Neural progenitor cell (in vitro differentiated cells): ENCODE measurements at regions not wholly inside any gene's neighbourhood (a gene's known extent, or its start where the extent isn't known, plus 50 kb on each side); places are given as distances from the start of the nearest gene placed in this dataset.

Experiments used
- DNase-seq: peaks from one replicate; pipeline ENCODE4 v3.0.0-alpha.2; 2016; ENCODE audit warnings: low spot score
- H2AFZ ChIP-seq: fragments of 200-600 bp; sonication (generic); replicated peaks from 2 replicates; pipeline ENCODE4 v1.6.1; 2016; ENCODE audit warnings: antibody characterized with exemption
- H3F3A ChIP-seq: fragments of 200-600 bp; sonication (generic); 2 replicates; pipeline ENCODE4 v1.6.1; 2016; ENCODE audit warnings: antibody characterized with exemption, low read depth
- H3K27ac ChIP-seq: fragments of 200-600 bp; sonication (generic); 2 replicates; pipeline ENCODE4 v1.5.1; 2016; ENCODE audit warnings: mild to moderate bottlenecking
- H3K27me3 ChIP-seq: fragments of 200-600 bp; sonication (generic); 2 replicates; pipeline ENCODE4 v1.6.1; 2016; ENCODE audit warnings: mild to moderate bottlenecking, moderate library complexity
- H3K36me3 ChIP-seq: fragments of 200-600 bp; sonication (generic); 2 replicates; pipeline ENCODE4 v1.5.1; 2016
- H3K4me1 ChIP-seq: fragments of 200-600 bp; sonication (generic); 2 replicates; pipeline ENCODE4 v1.6.1; 2016; ENCODE audit warnings: mixed run types
- H3K4me2 ChIP-seq: fragments of 200-600 bp; sonication (generic); 2 replicates; pipeline ENCODE4 v1.6.1; 2016
- H3K4me3 ChIP-seq: fragments of 200-600 bp; sonication (generic); 2 replicates; pipeline ENCODE4 v1.5.1; 2016
- H3K79me2 ChIP-seq: fragments of 200-600 bp; sonication (generic); 2 replicates; pipeline ENCODE4 v1.6.1; 2016; ENCODE audit warnings: low read depth
- H3K9ac ChIP-seq: fragments of 200-600 bp; sonication (generic); 2 replicates; pipeline ENCODE4 v1.6.1; 2016
- H3K9me3 ChIP-seq: fragments of 200-600 bp; sonication (generic); 2 replicates; pipeline ENCODE4 v1.5.1; 2016; ENCODE audit warnings: low read depth
- H4K20me1 ChIP-seq: fragments of 200-600 bp; sonication (generic); 2 replicates; pipeline ENCODE4 v1.6.1; 2016; ENCODE audit warnings: low read depth
- H3K27ac Mint-ChIP-seq: 3 replicates; pipeline ENCODE4 v1.8.0; 2021; ENCODE audit warnings: mixed read lengths
- H3K27me3 Mint-ChIP-seq: 2 replicates; pipeline ENCODE4 v1.8.0; 2022; ENCODE audit warnings: low read depth, mild to moderate bottlenecking, inconsistent platforms, moderate library complexity, mixed read lengths; ENCODE audit not compliant: insufficient read depth
- H3K36me3 Mint-ChIP-seq: 3 replicates; pipeline ENCODE4 v1.8.0; 2021; ENCODE audit warnings: mixed read lengths
- H3K4me1 Mint-ChIP-seq: 3 replicates; pipeline ENCODE4 v1.8.0; 2021; ENCODE audit warnings: mixed read lengths
- H3K4me3 Mint-ChIP-seq: 3 replicates; pipeline ENCODE4 v1.8.0; 2021; ENCODE audit warnings: mild to moderate bottlenecking, moderate library complexity, mixed read lengths
- H3K9me3 Mint-ChIP-seq: 3 replicates; pipeline ENCODE4 v1.8.0; 2020; ENCODE audit warnings: mixed read lengths
- EZH2 ChIP-seq: fragments of 200-600 bp; sonication (generic); IDR thresholded peaks from 2 replicates; pipeline ENCODE4 v1.6.1; 2017; ENCODE audit warnings: antibody characterized with exemption, mild to moderate bottlenecking, moderate library complexity
- EZH2phosphoT487 ChIP-seq: fragments of 200-600 bp; sonication (generic); IDR thresholded peaks from 2 replicates; pipeline ENCODE4 v1.6.1; 2017; ENCODE audit warnings: antibody characterized with exemption
- TF ChIP-seq, protein P1 (sequence below): fragments of 200-600 bp; sonication (generic); IDR thresholded peaks from 2 replicates; pipeline ENCODE4 v1.5.1; 2017; ENCODE audit warnings: antibody characterized with exemption, mild to moderate bottlenecking

DNA sequence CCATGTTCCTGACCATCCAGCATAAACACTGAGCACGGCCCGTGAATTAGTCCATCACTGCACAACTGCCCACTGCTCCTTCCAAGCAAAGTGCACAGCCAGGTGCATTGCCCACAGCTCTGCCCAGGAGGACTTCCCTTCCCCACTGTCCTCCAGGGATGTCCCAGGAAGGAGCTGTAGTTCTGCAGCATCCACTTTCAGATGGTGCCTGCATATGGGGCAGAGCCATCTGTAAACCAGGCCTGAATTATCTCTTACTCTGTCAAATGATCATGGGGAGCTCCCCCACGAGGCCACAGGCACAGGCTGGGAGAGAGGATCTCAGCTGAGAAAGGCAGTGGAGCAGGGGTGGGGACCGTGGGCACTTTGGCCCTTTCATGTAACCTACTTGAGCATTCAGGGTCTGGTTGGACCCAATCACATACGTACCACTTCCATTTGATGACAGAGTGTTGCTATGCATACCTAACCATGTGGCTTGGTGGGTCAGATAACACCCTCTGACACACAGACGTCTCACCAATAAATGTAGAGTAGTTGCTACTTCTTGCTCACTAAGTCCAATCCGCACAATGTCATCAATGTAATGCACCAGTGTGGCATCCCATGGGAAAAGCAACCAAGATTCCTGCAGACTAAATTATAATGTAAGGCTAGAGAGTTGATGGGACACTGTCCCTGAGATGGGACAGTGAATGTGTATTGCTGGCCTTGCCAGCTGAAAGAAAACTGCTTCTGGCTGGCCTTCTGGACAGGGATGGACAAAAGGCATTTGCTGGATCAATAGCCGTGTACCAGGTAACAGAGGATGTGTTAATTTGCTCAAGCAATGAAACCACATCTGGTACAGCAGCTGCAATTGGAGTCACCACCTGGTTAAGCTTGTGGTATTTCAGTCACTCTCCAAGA, 113.8 kb upstream of the C14orf180 start:
- Mint-ChIP-seq H3K4me1 (peaks cover 8% of the 10 kb centered on the region), H3K9me3 (peaks cover 4% of the 10 kb centered on the region), H3K36me3 (no peaks in the 10 kb centered on the region), H3K27ac (no peak overlapping the region), H3K27me3 (peaks cover 19% of the 10 kb centered on the region), H3K4me3 (no peak overlapping the region)
- no peak for DNase-seq
- H3F3A ChIP-seq, result peaks cover 9% of the 10 kb centered on the region
- no peak overlapping the region for H3K27ac ChIP-seq
- no peaks in the 10 kb centered on the region for H4K20me1 ChIP-seq
- H3K4me3 ChIP-seq, result no peak overlapping the region
- H2AFZ ChIP-seq, result no peak overlapping the region
- TF ChIP-seq EZH2, result no peak
- TF ChIP-seq EZH2phosphoT487, result no peak
- TF ChIP-seq, protein P1, sequence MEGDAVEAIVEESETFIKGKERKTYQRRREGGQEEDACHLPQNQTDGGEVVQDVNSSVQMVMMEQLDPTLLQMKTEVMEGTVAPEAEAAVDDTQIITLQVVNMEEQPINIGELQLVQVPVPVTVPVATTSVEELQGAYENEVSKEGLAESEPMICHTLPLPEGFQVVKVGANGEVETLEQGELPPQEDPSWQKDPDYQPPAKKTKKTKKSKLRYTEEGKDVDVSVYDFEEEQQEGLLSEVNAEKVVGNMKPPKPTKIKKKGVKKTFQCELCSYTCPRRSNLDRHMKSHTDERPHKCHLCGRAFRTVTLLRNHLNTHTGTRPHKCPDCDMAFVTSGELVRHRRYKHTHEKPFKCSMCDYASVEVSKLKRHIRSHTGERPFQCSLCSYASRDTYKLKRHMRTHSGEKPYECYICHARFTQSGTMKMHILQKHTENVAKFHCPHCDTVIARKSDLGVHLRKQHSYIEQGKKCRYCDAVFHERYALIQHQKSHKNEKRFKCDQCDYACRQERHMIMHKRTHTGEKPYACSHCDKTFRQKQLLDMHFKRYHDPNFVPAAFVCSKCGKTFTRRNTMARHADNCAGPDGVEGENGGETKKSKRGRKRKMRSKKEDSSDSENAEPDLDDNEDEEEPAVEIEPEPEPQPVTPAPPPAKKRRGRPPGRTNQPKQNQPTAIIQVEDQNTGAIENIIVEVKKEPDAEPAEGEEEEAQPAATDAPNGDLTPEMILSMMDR, result no peak
- no peaks in the 10 kb centered on the region for H3K9me3 ChIP-seq
- no peaks in the 10 kb centered on the region for H3K36me3 ChIP-seq
- H3K27me3 ChIP-seq, result peaks cover 34% of the 10 kb centered on the region
- H3K9ac ChIP-seq, result no peak overlapping the region
- H3K4me2 ChIP-seq, result no peak overlapping the region
- H3K4me1 ChIP-seq, result peaks cover 8% of the 10 kb centered on the region
- H3K79me2 ChIP-seq, result no peaks in the 10 kb centered on the region

DNA sequence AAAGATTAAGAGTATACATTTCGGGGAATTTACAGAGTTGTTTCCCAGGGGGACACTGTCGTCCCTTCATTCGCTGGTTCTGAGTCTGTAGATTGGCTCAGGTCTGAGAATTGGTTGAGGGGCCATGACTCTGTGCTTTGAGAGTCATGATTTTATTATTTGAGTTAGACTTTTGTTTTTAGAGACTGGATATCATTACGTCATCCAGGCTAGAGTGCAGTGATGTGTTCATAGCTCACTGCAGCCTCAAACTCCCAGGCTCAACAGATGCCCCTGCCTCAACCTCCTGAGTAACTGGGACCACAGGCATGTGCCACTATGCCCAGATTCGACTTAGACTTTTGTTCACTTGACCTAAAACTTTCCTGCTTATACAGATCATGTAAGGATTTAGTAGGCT, 112.3 kb upstream of the C14orf180 start:
- Mint-ChIP-seq H3K4me3 (no peak overlapping the region), H3K4me1 (peaks cover 4% of the 10 kb centered on the region), H3K36me3 (no peaks in the 10 kb centered on the region), H3K9me3 (peaks cover 4% of the 10 kb centered on the region), H3K27ac (no peak overlapping the region), H3K27me3 (peaks cover 14% of the 10 kb centered on the region)
- no peak overlapping the region for H3K4me2 ChIP-seq
- TF ChIP-seq, protein P1, result no peak
- TF ChIP-seq EZH2, result no peak
- no peak for TF ChIP-seq EZH2phosphoT487
- no peaks in the 10 kb centered on the region for H3K36me3 ChIP-seq
- peaks cover 20% of the 10 kb centered on the region for H3K27me3 ChIP-seq
- H3K4me1 ChIP-seq, result peaks cover 2% of the 10 kb centered on the region
- H3K9me3 ChIP-seq, result no peaks in the 10 kb centered on the region
- H3F3A ChIP-seq, result no peaks in the 10 kb centered on the region
- no peak overlapping the region for H3K27ac ChIP-seq
- H3K4me3 ChIP-seq, result no peak overlapping the region
- H4K20me1 ChIP-seq, result no peaks in the 10 kb centered on the region
- DNase-seq, result no peak
- H3K9ac ChIP-seq, result no peak overlapping the region
- H3K79me2 ChIP-seq, result no peaks in the 10 kb centered on the region
- H2AFZ ChIP-seq, result no peak overlapping the region

DNA sequence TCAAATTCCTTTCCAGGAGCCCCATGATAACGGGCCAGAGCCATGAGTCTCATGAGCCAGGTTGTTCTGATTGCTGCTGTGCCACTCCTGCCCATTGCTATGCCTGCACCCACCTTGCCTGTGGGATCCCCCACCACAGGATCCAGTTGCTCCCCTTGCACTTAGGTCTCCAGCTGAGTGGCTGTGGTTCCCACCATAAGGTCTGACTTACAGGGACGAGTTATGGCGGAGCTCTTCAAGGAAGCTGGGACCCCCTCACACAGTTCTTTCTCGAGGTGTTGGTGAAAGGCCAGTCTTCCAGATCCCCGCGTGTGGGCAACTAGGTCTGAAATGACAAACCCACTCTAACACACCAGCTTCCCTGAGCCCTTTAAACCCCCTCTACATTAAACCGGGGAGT, 111.9 kb upstream of the C14orf180 start:
- no peak overlapping the region for H3K4me3 ChIP-seq
- no peak overlapping the region for H3K4me3 Mint-ChIP-seq
- no peaks in the 10 kb centered on the region for H3K4me1 ChIP-seq
- H3K4me2 ChIP-seq, result no peak overlapping the region
- peaks cover 4% of the 10 kb centered on the region for H3K4me1 Mint-ChIP-seq
- DNase-seq, result no peak
- no peaks in the 10 kb centered on the region for H3K79me2 ChIP-seq
- no peaks in the 10 kb centered on the region for H3K36me3 Mint-ChIP-seq
- TF ChIP-seq, protein P1, result no peak
- TF ChIP-seq EZH2 (no peak), EZH2phosphoT487 (no peak)
- peaks cover 16% of the 10 kb centered on the region for H3K27me3 ChIP-seq
- no peak overlapping the region for H3K9ac ChIP-seq
- H3K36me3 ChIP-seq, result no peaks in the 10 kb centered on the region
- no peaks in the 10 kb centered on the region for H4K20me1 ChIP-seq
- H3K27ac Mint-ChIP-seq, result no peak overlapping the region
- H2AFZ ChIP-seq, result no peak overlapping the region
- H3K9me3 Mint-ChIP-seq, result peaks cover 4% of the 10 kb centered on the region
- H3K27ac ChIP-seq, result no peak overlapping the region
- peaks cover 14% of the 10 kb centered on the region for H3K27me3 Mint-ChIP-seq
- H3K9me3 ChIP-seq, result no peaks in the 10 kb centered on the region
- H3F3A ChIP-seq, result no peaks in the 10 kb centered on the region
